ENCODE measurements at regions not wholly inside any gene's neighbourhood (a gene's known extent, or its start where the extent isn't known, plus 50 kb on each side); places are given as distances from the start of the nearest gene placed in this dataset.

- TF ChIP-seq CTCF (IDR thresholded peaks at IDR 0.05) (no peak), ZFX (IDR thresholded peaks at IDR 0.05; ENCODE audit: borderline replicate concordance) (no peak)
These were observed 86.1 kb upstream of the BACH2 start for GRCh38 chr6:90382760-90383159.

Data from 22Rv1 (cell line).